GM19023 (cell line): ENCODE measurements at regions not wholly inside any gene's neighbourhood (a gene's known extent, or its start where the extent isn't known, plus 50 kb on each side); places are given as distances from the start of the nearest gene placed in this dataset.

ENCODE experiments used
- ATAC-seq: cut with Tn5 transposase; IDR thresholded peaks from one replicate; pipeline ENCODE4 v1.9.1; 2021; ENCODE audit warnings: mild to moderate bottlenecking, moderate library complexity; ENCODE audit not compliant: unreplicated experiment

DNA sequence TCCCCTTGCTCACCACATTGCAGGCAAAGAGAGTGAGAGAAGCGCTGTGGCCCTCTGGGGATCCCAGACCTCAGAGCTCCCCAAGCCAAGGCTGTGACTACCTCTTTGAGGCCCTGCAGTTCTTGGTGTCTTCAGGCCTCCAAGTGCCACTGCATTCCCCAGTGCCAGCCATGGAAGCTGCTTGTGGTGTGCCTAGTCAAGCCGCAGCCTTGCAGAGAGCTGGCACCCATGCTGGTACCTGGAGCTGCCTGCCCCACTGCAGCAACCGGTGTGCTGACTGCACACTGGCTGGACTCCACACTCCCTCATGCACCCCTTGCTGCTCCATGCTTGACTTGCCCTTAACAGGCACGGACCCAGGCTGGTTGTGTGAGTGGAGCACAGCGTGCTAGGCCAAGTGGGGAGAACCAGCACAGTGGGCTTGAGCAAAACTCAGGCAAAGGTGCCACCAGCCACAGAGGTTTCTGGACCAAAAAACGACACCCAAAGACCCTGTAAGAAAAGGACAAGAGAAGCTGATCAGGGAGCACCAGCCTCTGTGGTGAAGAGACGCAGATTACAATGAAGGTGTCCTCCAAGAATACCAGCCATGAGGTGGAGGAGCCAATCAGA lies 113.5 kb upstream of the TMEM18 start:
- no peak for ATAC-seq

DNA sequence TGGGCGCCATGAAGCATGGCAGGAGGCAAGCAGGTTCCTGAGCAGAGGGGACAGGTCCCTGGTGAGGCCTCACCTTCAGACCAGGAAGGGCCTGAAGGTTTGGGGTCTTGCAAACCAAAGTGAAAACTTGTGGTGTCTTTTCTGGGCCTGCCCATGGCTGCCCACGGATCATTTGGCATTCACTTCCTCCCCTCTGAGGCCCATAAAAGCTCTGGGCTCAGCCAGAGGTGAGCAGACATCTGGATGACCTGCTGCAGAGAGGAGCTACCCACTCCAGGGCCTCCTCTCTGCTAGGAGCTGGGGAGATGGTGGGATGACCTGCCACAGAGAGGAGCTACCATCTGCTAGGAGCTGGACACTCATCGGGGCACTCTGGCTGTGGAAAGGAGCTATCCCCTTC lies 112.9 kb upstream of the TMEM18 start:
- no peak for ATAC-seq

DNA sequence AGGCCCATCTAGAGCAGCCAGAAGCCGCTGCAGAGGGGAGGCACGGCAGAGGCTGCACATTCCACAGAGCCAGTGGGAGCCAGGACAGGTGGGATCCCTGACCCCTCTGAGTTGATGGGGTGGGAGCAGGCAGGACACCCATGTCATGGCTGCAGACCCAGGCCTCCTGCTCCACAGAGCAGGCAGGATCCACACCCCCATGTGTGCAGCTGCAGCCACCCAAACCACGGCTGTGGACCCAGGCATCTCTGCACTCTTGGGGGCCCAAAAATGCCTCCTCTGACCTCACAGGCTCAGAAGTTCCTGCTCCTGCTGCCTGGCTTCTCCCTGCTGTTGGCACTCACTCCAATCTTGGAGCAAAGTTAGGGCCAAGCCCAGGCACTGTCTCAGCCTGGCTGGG lies 112.3 kb upstream of the TMEM18 start:
- no peak for ATAC-seq

DNA sequence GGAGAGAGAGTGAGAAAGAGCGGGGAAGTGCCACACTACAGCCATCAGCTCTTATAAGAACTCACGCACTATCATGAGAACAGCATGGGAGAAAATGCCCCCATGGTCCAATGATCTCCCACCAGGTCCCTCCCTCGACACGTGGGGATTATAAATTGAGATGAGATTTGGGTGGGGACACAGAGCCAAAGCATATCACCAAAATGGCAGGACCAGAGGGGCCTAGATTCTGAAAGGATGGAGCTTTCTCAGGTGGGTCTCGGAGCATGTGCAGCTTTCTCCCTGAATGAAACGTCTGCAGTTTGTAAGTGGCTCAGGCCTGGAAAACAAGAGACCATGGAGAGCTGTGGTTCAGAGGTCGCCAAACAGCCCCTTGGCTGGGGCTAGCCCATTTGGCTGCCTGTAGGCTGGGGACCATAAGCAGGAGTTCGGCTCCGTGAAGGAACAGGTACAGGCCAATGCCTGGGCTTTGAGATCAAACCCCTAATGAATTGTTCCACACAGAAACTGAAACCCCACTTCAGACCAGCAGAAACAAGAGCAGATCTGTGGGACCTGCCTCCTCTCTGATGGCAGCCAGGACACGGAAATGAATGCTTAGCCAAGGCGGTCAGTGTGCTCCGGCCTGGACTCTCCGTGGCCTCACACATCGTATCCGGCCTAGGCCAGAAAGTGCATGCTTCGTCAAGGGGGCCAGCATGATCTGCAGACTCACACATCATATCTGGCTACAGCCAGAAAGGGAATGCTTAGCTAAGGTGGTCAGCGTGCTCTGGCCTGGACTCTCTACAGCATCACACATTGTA lies 111.2 kb upstream of the TMEM18 start:
- ATAC-seq: no peak

DNA sequence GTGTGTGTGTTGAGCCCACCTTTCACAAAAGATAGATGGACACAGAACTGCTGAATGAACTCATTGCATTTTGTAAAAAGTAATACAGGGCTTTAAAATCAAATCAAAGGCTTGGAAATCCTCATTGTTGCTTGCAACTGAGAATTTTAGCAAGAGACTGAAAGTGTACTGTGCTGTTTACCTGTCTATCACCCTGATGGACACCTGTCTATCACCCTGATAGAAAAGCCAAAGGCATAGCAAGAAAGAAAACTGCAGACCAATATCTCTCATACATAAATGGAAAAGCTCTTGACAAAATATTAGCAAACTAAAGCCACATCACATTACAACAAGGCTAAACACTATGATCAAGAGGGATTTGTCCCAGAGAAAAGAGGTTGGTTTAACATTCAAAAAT lies 107.5 kb upstream of the TMEM18 start:
- no peak for ATAC-seq

DNA sequence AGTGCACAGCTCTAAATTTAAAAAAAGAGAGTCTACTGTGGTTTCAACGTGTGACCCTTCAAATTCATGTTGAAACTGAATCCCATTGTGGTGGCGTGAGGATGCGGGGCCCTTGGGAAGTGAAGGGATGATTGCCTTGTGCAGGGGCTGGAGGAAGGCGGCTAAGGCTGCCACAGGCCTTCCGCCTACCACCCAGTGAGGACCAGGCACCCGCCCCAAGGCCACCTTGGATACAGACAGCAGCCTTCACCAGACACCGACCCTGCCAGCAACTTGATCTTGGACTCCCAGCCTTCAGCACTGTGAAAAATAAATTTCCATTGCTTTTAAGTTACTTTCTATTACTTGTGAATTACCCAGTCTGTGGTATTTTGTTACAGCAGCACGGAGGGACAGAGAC lies 103.4 kb upstream of the TMEM18 start:
- ATAC-seq: no peak

DNA sequence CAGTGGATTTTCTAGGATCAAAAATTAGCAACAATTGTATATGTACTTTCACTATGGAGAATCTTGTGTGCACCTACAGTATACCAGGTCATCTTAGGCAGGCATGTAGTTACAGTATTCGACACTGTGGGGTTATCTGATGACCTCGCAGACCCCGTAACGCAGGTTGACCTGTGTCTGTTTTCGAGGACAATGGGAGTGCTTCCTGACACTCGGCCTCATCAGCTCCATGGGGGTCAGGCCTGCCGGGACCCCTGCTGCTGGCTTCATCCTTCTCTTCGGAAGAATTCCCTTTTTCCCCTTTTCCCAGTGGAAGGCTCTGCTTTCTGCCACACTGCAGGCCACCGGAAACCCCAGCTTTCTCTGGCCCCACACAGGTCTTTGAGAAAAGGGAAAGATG lies 102.8 kb upstream of the TMEM18 start:
- ATAC-seq: no peak

DNA sequence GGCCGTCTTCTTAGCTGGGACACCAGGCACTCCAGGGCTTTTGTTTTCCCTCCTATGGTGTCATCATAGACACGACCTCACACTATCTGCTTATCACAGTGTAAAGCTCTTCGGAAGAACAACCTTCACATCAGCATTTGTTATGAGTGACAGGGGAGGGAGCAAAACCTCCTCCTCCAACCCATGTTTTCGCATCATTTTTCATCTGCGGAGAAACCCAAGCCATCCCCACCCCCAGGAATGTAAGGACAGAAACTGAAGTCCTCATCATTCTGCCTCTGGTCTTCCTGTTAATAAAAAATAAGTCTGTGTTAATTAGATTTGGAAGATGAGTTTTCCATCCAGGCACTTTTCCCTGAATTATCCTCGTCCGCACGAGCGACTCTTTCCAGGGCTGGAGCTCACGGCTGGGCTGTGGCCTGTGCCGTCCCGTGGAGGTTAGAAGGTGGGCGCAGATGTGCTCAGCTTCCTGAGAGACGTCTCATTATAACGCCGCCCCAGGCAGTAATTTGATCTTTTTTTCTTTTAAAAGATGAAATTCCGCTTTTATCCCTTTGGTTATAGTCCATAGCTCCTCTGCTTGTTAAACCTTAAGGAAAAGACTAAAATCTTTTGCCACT lies 101.6 kb upstream of the TMEM18 start:
- ATAC-seq: no peak

DNA sequence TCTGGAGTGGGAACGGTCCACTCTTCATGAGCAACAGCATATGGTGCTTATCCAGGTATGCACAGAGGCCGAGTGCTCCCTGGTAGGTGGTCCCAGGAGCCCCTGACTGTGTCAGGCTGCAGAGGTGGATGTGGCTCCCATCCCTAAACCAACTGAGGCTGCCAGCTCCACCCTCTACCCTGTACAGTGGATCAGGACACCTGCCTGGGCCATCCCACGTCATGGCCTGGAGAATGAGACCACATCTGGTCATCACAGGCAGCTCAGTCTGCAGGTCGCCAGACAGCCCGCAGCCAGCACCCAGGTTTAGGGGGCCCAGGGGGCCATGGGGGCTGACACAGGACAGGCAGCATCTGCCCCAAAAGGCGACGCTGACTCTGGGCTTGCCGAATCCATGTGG lies 100.3 kb upstream of the TMEM18 start:
- no peak for ATAC-seq

DNA sequence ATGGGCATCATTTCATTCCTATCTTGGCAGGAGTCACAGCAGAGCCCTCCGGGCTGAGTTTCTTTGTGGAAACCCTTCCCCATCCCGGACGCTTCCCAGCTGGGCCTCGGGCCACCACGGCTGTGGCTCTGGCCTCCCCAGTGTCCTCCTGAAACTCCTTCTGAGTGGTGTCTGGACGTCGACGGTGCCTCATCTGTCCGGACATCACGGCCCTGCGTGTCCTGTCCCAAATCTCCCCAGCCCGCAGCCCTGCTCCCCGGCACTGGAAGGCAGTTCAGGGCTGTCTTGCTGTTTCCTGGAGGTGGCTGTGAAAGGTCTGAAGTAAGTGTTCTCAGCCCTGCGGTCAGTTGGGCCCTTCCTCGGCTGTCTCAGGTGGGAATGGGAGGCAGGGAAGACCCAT lies 99.8 kb upstream of the TMEM18 start:
- ATAC-seq: no peak

DNA sequence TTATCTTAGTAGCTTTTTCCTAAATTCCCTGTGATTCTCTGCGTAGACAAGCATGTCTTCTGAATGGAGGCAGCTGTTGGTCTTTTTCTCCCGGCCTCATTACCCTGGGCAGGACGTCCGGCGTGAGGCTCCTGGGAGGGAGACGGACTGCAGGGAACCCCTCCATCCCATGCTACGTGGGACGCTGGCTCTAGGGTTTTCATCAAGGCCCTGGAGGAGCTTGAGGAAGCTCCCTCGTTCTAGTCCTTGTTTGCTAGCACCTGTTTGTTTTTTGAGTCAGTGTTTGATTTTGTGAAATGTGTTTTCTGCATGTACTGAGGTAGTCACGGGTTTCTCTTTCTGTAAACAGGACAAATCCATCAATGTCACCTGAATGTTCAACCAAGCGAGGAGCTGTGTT lies 99.3 kb upstream of the TMEM18 start:
- ATAC-seq: no peak

DNA sequence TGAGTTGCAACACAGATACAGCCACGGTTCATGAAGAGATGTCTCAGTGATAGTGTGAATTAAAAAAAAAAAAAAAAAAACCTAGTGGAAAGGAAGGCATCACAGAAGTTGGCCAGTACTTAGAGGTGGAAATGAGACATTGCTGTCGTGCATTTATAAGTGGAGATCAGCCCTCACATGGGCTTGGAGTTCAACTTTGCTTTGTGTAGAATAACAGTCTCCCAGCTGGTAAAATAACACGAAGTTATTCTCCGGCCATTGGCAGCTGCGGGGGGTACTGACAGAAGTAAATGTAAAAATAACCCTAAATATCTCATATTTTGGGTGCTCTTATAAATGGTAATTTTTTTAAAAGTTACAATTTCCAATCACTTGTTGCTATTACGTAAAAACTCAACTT lies 98.8 kb upstream of the TMEM18 start:
- no peak for ATAC-seq

DNA sequence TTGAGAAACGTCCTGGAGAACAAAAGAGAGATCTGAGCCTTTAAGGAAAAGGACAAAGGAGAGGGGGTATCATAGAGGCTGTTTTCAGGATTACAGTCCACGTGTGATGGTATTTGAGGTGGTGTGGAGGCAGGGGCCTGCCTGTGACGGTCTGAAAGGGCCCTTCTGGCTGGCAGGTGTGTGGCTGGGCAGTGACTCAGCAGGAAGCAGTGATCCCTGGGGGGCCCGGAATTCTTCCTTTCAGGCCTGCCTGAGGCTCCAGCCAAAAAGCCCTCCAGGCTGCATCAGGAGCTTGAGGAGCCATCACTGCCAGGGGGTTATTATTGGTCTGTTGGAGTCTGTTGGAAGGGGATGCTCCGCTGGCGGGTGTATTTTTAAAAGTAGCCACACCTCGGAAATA lies 97.2 kb upstream of the TMEM18 start:
- ATAC-seq: no peak

DNA sequence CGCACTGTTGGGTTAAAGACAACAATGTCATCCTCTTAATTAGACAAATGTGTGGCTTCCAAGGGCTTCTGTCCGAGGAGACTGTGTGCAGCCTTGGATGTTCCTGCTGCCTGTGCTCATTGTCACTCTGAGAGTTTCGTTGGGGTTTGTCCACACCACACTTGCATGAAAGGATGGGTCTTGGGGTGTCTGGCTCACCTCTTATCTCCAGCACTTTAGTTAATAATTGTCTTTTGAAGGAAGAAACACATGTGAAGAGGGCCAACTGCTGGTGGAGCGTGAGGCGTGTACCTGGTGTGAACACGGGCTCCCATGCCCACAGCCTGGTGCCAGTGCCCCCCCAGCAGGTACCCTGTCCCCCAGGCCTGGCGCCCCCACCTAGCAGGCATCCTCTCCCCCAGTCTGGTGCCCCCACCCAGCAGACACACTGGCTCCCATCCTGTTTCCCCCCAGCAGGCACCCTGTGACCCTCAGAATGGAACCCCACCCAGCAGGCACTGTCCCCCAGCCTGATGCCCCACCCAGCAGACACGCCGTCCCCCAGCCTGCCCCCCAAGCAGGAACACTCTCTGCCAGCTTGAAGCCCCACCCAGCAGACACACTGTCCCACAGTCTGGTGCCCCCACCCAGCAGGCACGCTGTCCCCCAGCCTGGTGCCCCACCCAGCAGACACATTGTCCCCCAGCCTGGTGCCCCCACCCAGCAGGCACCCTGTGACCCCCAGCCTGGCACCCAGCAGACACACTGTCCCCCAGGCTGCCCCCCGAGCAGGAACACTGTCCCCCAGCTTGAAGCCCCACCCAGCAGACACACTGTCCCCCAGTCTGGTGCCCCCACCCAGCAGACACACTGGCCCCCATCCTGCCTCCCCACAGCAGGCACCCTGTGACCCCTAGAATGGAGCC lies 96.3 kb upstream of the TMEM18 start:
- ATAC-seq: no peak

DNA sequence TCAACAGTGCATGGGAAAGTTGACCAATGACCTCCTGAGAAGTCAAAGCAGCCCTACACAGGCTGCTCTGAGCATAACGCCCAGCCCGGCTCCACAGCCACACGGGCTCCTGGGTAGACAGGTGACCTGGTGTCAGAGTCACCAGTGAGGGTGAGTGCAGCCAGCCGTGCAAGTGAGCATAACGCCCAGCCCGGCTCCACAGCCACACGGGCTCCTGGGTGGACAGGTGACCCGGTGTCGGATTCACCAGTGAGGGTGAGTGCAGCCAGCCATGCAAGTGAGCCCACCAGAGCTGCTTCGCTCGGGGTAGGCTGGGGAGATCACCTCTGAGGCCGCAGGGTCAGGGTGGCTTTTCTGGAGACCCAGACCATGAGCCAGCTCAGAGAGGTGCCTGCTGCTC lies 94.3 kb upstream of the TMEM18 start:
- ATAC-seq: no peak

DNA sequence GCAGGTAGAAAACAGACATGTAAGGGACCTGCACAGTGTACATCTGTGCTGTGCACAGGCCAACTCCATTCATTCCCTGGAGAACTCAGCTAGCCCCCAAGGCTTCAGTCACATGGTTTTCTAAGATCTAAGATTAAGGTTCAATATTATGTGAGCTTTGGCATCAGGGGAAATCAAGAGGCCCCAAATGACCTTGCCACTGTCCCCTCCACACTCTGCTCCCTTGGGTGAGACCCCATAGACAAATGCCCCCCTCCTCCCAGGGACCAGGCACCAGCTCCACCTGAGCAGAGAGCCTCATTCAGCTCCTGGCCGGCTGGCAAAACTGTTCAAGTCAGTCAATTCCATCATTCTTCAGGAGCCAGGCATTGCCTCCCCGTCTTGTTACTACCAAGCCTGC lies 93.6 kb upstream of the TMEM18 start:
- no peak for ATAC-seq

DNA sequence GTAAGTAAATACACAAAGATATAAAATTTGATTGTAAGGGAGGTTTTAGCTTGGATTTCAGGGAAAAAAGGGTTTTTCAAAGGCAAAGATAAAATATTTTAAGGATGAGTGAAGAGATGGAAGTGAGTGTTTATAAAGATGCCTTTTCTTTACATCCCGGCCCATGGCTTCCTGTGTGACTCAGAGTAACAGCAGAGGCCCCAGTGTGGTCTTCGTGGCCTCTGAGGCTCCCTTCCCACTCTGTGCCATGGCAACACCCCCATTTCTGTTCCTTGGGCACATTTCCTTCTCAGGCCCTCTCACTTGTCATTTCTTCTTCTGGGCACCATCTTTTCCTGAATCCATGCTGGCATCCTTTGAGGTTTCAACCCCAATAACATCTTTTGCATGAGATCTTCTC lies 92.6 kb upstream of the TMEM18 start:
- no peak for ATAC-seq

DNA sequence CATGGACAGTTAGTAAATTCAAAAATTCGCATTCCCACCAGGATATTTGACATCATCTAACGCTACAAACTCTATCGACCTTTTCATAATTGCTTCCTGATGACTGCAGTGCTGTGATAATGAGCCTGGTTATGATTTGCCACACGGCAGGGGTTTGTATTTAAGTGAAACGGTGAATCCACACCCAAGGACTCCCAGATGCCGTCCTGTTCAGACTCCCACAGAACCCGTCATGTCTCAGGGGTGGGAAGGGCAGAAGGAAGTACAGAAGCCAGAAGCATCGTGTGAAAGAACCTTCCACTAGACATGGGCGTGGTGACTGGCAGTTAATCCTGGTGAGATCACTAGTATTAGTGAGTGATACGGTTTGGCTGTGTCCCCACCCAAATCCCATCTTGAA lies 91.2 kb upstream of the TMEM18 start:
- no peak for ATAC-seq

DNA sequence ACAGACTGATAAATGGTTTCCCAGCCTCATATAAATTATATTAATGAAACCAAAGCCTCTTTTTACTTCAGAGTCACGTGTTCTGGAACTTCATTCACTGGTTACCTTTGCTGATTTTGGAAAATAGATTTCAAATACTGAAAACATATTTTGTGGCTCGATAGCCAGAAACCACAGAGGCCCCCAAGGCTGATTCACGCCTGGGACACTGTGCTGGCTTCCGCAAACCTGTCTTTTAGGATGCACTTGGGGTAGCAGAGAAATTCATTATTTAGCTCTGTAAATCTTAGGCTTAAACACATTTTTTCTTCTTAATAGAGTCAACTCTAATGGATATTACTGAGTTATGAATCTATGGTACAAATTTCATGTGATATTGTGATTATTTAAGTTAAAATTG lies 90.7 kb upstream of the TMEM18 start:
- ATAC-seq: no peak

DNA sequence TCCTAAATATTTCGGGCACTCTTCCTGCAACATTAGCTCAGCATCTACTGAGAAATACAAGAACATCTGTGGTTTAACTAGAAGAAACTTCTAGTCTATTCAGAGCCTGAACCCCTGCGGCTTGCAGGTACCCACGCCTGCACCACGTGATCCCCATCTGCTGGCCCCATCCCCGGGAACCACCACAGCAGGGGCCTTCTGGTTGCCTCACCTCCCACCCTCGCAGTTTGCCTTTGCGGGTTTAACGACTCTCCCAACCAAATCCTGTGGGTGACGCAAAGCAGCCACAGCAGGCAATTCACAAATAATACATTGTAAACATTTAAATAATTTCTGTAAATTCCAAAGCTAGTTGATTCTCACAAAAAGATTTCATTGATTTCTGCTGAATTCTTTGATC lies 90.2 kb upstream of the TMEM18 start:
- ATAC-seq: no peak

DNA sequence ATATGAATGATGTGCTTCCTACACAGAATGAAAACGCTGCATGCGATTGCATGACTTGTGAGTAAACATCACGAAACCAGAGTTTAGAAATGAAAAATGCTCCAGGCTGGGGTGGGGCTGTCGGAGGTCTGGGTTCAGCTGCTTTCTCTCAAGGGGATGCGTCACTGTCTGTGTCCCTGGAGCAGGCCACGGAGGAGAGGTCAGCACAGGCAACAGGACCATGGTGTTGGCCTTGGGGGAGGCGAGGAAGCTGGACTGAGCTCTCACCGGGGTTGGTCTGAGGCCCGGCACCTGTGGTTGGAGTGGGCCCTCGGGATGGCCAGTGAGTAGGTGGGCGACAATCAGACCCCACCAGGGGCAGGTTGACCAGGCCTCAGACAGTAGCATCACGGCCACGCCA lies 89.0 kb upstream of the TMEM18 start:
- ATAC-seq: no peak
